ENCODE measurements at regions not wholly inside any gene's neighbourhood (a gene's known extent, or its start where the extent isn't known, plus 50 kb on each side); places are given as distances from the start of the nearest gene placed in this dataset.
"Not testable (repeated sequence)": the region's sequence is repeated elsewhere in the genome, so short reads cannot be mapped to it uniquely, and the experiment has no call there.

DNA sequence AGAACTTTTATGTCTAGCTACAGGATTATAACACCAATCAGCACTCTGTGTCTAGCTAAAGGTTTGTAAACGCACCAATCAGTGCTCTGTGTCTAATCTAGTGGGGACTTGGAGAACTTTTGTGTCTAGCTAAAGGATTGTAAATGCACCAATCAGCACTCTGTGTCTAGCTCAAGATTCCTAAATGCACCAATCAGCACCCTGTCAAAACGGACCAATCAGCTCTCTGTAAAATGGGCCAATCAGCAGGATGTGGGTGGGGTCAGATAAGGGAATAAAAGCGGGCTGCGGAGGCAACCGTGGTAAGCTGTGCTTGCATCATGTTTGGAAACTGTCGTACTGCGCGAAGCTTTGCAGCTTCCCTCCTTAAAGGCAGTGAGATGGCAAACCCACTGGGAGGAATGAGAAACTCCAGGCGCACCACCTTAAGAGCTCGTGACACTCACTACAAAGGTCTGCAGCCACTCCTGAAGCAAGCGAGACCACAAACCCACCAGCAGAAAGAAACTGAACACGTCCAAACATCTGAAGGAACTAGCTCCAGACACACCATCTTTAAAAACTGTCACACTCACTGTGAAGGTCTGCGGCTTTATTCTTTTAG lies 112.1 kb upstream of the DUSP22 start:
- TF ChIP-seq, protein P1, sequence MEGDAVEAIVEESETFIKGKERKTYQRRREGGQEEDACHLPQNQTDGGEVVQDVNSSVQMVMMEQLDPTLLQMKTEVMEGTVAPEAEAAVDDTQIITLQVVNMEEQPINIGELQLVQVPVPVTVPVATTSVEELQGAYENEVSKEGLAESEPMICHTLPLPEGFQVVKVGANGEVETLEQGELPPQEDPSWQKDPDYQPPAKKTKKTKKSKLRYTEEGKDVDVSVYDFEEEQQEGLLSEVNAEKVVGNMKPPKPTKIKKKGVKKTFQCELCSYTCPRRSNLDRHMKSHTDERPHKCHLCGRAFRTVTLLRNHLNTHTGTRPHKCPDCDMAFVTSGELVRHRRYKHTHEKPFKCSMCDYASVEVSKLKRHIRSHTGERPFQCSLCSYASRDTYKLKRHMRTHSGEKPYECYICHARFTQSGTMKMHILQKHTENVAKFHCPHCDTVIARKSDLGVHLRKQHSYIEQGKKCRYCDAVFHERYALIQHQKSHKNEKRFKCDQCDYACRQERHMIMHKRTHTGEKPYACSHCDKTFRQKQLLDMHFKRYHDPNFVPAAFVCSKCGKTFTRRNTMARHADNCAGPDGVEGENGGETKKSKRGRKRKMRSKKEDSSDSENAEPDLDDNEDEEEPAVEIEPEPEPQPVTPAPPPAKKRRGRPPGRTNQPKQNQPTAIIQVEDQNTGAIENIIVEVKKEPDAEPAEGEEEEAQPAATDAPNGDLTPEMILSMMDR (IDR thresholded peaks at IDR 0.05 in 2 of 3, conservative IDR thresholded peaks at IDR 0.05 in 1 of 3; ENCODE audit: control insufficient read depth in 2 of 3, extremely low read depth in 1 of 3, insufficient read depth in 1 of 3, low read depth in 3 of 3, low read length in 3 of 3), result not testable (repeated sequence)
- TF ChIP-seq, protein P2, sequence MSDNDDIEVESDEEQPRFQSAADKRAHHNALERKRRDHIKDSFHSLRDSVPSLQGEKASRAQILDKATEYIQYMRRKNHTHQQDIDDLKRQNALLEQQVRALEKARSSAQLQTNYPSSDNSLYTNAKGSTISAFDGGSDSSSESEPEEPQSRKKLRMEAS (IDR thresholded peaks at IDR 0.05; ENCODE audit: low read depth, low read length), result not testable (repeated sequence)
- TF ChIP-seq ZNF274 (IDR thresholded peaks at IDR 0.05; ENCODE audit: insufficient read depth, insufficient read length); SMAD1 (IDR thresholded peaks at IDR 0.05; ENCODE audit: low read depth, partially characterized antibody): not testable (repeated sequence)
